Activated CD8-positive, alpha-beta memory T cell treated with anti-CD3 and anti-CD28 coated beads for 36 hours (primary cell): ENCODE measurements at regions not wholly inside any gene's neighbourhood (a gene's known extent, or its start where the extent isn't known, plus 50 kb on each side); places are given as distances from the start of the nearest gene placed in this dataset.
"Not testable (repeated sequence)": the region's sequence is repeated elsewhere in the genome, so short reads cannot be mapped to it uniquely, and the experiment has no call there.

Experiments used
- CTCF ChIA-PET: fragments of 350-600 bp; sonication (Branson Sonifier 250); formaldehyde crosslinking; loops from one replicate; lab custom pipeline; 2021; ENCODE audit warnings: antibody characterized with exemption; lab: Charles Lee
- POLR2A ChIA-PET: fragments of 350-600 bp; sonication (Branson Sonifier 250); formaldehyde crosslinking; loops from one replicate; lab custom pipeline; 2021; ENCODE audit warnings: antibody characterized with exemption; lab: Charles Lee

DNA sequence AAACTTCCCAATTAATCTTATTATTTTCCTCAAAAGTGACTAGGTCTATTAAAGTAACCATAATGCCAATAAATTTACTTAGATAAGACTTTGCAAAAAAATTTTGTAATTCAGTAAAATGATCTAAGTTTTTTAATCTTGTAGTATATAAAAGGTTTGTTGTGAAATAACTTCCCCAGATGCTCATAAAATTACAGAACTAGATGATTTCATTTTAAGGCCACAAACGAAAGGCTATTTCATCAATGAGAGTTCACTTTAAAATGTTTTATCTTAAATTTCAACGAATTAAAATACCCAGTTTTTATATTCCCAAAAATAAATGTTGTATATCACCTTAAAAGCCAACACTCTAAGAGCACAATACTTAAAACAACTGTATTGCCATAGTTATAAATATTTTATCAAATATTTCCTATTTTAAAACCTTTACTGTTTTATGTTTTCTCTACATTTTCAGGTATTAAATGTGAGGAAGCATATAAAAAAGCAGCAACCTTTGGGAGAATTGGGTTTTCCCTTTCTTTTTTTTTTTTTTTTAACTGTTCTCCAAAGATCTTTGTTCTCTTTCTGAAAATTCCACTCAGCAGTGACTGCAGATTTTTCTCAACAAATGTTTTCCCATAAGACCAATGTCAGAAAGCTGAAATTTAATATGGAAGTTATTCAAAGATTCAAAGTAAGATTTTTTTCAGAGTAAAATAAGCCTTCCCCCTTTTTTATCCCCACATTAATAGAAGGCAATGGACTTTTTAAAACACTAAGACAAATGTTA, 169.9 kb downstream of the CYB561 start:
- ChIA-PET POLR2A (no interaction called here), CTCF (interaction anchor here (0.6 to 0.7 kb wide), 2 partner anchors 97 to 581 kb away, joined by 3 read pairs; no protein-coding TSS in a partner anchor)

GRCh38 chr17:63276821-63277220, 169.3 kb downstream of the CYB561 start:
- POLR2A ChIA-PET, result no interaction called here

DNA sequence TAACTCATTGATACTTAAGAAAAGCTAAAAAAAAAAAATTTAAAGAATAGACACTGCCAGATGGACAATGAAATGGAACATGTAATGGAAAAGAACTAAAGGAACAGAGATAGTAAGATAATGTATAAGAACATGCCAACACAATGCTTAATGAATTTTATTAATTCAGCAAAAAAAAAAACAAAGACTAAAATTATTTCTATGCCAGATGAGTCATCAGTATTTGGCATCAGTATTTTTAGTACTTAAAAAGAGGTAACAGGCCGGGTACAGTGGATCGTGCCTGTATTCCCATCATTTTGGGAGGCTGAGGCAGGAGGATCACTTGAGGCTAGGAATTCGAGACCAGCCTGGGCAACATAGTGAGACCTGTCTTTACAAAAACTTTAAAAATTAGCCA, 168.5 kb downstream of the CYB561 start:
- ChIA-PET POLR2A (no interaction called here), CTCF (no interaction called here)

More at GRCh38 chr17:63276821-63277220, 169.3 kb downstream of the CYB561 start:
- CTCF ChIA-PET, result interaction anchor here (0.7 kb wide), 1 partner anchor 97 kb away, joined by 3 read pairs; no protein-coding TSS in a partner anchor

DNA sequence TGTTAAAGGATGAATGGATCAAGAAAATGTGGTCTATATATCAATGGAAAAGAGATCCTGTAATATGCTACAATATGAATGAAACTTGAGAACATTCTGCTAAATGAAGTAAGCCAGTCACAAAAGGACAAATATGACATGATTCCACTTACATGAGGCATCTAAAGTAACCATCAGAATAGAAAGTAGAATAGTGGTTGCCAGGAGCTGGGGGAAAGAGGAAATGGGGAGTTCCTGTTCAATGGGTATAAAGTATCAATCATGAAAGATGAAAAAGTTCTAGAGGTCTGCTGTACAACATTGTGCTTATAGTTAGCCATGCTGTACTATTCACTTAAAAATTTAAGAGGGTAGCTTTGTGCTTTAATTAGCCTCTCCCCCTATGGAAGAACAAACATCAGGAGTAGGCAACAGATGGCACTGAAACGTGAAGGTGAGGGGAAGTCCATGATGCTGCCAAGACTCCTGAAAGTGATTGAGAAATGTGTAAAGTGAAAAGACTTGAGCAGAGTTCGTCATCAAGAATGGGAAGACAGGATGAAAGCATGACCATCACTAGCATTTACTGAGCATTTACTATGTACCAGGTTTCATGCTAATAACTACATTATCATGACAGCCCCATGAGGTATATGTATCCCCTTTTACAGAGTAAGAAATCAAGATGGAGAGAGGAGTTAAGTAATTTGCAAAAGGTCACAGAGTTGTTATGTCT, 167.2 kb downstream of the CYB561 start:
- POLR2A ChIA-PET, result no interaction called here
- CTCF ChIA-PET, result no interaction called here

DNA sequence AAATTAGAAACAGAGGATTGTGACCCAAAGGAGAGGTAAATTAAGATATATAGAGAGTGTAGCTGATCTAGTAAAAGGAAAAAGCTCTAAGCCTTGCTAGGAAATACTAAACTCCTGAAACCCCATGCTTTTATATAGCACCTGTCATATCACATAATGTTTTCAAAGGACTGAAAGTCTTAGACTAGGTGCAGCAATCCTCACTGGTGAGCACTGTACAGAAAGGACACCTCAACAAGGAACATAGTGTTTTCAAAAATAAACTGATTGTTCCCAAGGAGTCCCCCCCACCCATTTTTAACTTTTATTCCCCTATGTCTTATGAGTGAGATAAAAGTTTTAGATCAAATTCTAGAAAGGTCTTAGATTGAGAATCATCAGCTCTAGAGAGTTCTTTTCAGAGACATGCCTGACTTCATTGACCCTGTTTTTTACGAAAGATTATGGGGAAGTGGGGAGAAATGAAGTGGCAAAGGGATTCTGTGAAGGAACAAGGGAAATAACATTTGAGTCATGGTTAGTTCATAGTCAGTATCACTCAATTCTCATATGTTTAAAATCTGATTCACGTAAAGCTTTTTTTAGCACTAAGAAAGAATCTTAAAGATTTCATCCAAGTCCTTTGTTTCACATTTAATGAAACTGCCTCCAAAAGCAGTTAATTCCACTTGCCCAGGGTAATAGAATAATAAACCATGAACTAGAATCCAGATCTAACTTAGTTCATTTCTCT, 166.4 kb downstream of the CYB561 start:
- ChIA-PET POLR2A (no interaction called here), CTCF (no interaction called here)

DNA sequence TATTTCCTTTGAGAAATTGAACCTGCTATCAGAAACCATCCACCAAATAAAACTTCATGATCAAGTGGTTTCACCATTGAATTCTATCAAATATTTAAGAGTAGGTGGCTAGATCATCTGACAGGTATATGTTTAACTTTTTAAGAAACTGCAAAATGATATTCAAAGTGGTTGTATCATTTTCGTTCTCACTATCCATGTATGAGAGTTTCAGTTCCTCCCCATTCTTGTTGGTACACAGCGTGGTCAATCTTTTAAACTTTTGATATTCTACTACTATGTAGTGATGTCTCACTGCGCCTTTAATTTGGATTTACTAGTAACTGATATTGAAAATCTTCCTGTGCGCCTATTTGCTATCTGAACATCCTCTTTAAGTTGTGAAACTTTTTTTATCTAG, 163.7 kb downstream of the CYB561 start:
- CTCF ChIA-PET, result no interaction called here
- POLR2A ChIA-PET, result no interaction called here

DNA sequence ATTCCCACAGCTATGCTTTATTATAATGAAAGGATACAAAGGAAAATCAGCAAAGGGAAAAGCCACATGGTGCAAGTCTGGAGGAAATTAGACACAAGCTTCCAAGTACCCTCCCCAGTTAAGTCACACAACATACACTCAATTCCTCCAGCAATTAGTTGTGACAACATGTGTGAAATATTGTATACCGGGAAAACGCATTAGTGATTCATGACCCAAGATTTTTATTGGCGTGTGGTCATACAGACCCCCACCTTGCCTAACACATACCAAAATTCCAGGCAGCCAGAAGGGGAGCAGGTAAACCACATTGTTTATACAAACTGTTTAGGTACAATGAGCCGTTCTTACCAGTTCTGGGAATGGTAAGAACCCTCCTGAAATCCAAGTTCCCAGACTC, 160.6 kb downstream of the CYB561 start:
- POLR2A ChIA-PET, result no interaction called here
- CTCF ChIA-PET, result no interaction called here

DNA sequence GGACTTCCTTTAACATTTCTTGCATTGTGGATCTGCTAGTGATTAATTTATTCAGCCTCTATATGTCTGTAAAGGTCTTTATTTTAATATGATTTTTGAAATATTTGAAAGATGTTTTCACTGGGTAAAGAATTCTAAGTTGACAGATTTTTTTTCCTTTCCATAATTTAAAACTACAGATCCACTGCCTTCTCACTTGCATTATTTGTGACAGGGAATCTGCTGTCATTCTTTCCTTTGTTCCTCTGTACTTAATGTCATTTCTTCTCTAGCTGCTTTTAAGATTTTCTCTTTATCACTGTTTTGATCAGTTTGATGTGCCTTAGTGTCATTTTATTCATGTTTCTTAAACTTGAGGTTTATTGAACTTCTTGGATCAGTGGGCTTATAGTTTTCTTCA, 159.9 kb downstream of the CYB561 start:
- CTCF ChIA-PET, result no interaction called here
- POLR2A ChIA-PET, result no interaction called here

- CTCF ChIA-PET, POLR2A ChIA-PET: not testable (repeated sequence)
These were observed 159.1 kb downstream of the CYB561 start for GRCh38 chr17:63287006-63287405.

- CTCF ChIA-PET, result no interaction called here
These were observed 156.2 kb downstream of the CYB561 start for GRCh38 chr17:63289931-63290330.

GRCh38 chr17:63290351-63290750, 155.8 kb downstream of the CYB561 start:
- POLR2A ChIA-PET, result no interaction called here
- CTCF ChIA-PET, result no interaction called here

More at GRCh38 chr17:63289931-63290330, 156.2 kb downstream of the CYB561 start:
- POLR2A ChIA-PET, result no interaction called here

DNA sequence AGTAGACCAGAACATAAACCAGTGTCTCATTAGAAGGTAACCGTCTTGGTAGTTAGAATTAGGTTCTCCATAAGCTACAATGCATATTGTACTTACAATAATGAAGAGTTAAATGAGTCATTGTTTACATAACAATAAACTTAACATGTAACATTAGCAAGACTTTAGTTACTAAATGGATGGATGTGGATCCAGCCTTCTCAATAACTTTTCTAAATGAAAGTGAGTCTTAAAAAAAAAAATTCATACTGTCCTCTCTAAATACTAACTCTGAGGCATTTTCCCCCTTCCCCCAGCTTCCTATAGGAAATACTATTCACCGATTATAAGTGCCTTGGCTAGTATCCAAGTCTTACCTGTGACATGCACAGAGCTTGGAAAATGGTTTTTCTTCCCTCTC, 155.3 kb downstream of the CYB561 start:
- POLR2A ChIA-PET, result no interaction called here
- CTCF ChIA-PET, result no interaction called here

- CTCF ChIA-PET, result no interaction called here
- POLR2A ChIA-PET, result no interaction called here
These were observed 154.8 kb downstream of the CYB561 start for GRCh38 chr17:63291258-63291657.

- CTCF ChIA-PET, result interaction anchor here (0.6 kb wide), 2 partner anchors 79 to 85 kb away, joined by 3 to 6 read pairs; no protein-coding TSS in a partner anchor
These were observed 153.7 kb downstream of the CYB561 start for GRCh38 chr17:63292421-63292820.

DNA sequence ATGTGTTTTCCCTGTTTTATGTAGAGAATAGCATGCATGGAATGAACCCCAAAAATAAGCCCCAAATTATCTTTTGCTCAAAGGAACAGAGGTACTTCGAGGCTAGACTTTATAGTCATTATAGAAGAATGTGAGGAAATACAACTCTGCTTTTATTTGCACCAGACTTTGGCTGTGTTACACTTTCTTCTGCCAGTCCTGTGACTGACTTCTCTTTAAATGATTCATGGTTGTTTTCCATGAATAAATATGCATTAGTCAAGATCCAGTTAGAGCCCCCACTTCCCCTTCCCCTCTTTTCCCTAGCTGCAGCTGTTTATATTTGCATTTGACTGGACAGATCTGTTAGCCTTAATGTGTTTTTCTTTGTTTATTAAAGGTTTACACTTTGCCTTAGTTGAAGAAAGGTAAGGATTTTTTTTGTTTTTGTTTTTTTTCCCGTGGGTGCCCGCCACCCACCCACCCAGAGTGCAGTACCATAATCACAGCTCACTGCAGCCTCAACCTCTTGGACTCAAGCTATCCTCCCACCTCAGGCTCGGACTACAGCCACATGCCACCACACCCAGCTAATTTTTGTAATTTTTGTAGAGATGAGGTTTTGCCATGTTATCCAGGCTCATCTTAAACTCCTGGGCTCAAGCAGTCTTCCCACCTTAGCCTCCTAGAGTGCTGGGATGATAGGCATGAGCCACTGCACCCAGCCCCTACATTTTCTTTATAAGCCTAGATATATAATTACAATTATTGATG, 152.6 kb downstream of the CYB561 start:
- ChIA-PET POLR2A (interaction anchor here (0.6 kb wide), 1 partner anchor 212 kb away, joined by 3 read pairs; no protein-coding TSS in a partner anchor), CTCF (interaction anchor here (0.6 kb wide), 2 partner anchors 78 to 86 kb away, joined by 3 to 6 read pairs; no protein-coding TSS in a partner anchor)

More at GRCh38 chr17:63292421-63292820, 153.7 kb downstream of the CYB561 start:
- POLR2A ChIA-PET, result no interaction called here

DNA sequence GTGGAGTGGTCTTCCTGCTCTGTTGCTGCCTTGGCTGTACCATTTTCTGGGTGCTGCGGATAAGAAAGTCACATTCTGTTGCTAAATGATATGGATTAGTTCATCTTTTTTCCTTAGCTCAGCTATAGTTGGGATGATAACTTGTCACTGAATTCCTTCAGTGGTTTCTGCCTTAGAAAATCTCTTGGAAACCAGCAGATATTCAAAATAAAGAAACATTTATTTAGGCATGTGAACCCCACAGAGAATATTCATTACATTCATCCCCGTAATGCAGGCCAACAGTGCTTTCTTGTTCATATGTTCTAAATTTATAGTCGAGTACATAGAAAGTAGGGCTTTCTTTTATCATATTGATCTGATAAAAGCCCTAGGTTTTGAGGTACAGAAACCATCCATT, 151.3 kb downstream of the CYB561 start:
- ChIA-PET POLR2A (no interaction called here), CTCF (no interaction called here)

- CTCF ChIA-PET, result no interaction called here
- POLR2A ChIA-PET, result no interaction called here
These were observed 150.8 kb downstream of the CYB561 start for GRCh38 chr17:63295288-63295687.

DNA sequence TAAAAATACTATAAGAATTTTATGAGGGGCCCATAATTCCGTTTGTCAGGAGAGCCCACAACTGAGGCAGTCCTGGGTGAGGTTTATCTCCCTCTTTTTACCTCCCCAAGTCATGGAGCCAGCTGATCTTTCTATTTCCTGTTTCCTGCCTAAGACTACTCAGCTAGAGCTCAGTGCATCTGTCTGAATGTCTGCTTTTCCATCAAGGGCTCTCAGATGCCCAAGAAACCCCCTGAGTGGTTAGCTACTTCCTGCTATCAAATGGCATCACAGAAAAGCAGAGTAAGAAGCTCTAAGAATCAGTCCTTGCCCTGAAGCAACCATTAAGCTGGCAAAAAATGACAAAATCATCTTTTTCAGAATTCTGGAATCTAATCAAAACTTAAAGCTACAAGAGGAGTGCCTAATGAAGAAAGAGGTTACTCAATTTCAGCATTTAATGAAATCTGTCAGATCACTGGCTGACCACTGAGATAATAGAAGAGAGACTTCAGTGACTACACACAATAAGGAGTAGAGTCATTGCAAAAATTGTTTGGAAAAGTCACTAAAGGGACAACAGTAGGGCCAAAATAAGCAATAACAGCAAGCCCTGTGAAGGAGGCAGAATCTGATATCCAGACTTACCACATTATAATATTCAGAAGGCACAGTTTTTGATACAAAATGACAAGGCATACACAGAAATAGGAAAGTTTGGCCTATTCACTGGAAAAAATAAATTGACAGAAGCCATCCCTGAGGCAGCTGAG, 150.1 kb downstream of the CYB561 start:
- ChIA-PET CTCF (no interaction called here), POLR2A (no interaction called here)

GRCh38 chr17:63298916-63299315, 147.2 kb downstream of the CYB561 start:
- CTCF ChIA-PET, POLR2A ChIA-PET: not testable (repeated sequence)
